SK-N-SH (cell line): ENCODE measurements at regions not wholly inside any gene's neighbourhood (a gene's known extent, or its start where the extent isn't known, plus 50 kb on each side); places are given as distances from the start of the nearest gene placed in this dataset.

Experiments used
- CTCF ChIA-PET: fragments of 300-600, 350-600 bp; formaldehyde crosslinking; extraction: SDS; loops from one replicate; lab custom pipeline; 2021; lab: Yijun Ruan, JAX
- POLR2A ChIA-PET: fragments of 350-600 bp; sonication (Branson Sonifier 250); formaldehyde crosslinking; extraction: SDS; loops from one replicate; lab custom pipeline; 2020; ENCODE audit warnings: antibody characterized with exemption, inconsistent platforms; lab: Yijun Ruan, JAX
- DNase-seq: peaks from one replicate; pipeline ENCODE4 v3.0.0; 2012
- H2AFZ ChIP-seq: fragments of 200-600 bp; sonication (generic); 2 replicates; pipeline ENCODE4 v1.8.1; 2016; ENCODE audit warnings: antibody characterized with exemption, mild to moderate bottlenecking, low read depth
- H3F3A ChIP-seq: fragments of 200-600 bp; sonication (generic); replicated peaks from 2 replicates; pipeline ENCODE3; 2016; ENCODE audit warnings: antibody characterized with exemption, mild to moderate bottlenecking; ENCODE audit not compliant: insufficient read depth
- H3K27ac ChIP-seq, 2 experiments: fragments of 200-500 bp in 1 of 2; fragments of 200-600 bp in 1 of 2; sonication (Bioruptor generic) in 1 of 2; sonication (generic), shearing (Covaris generic) in 1 of 2; 2 replicates each; pipeline versions ENCODE4 v1.5.1 to v1.6.1; 2014 to 2016; ENCODE audit warnings: low read depth in 2 of 2, inconsistent platforms in 1 of 2, low read length in 1 of 2, mild to moderate bottlenecking in 1 of 2, mixed read lengths in 1 of 2
- H3K27me3 ChIP-seq: fragments of 200-600 bp; sonication (generic), shearing (Covaris generic); 2 replicates; pipeline ENCODE4 v1.6.1; 2016; ENCODE audit warnings: mixed run types; ENCODE audit not compliant: insufficient read depth
- H3K36me3 ChIP-seq, 2 experiments: fragments of 200-500 bp in 1 of 2; fragments of 200-600 bp in 1 of 2; sonication (Bioruptor generic) in 1 of 2; sonication (generic) in 1 of 2; replicated peaks in 1 of 2; 2 replicates each; pipeline versions ENCODE3 to v1.5.1; 2014 to 2016; ENCODE audit warnings: low read length in 1 of 2, mild to moderate bottlenecking in 1 of 2; ENCODE audit not compliant: insufficient read depth in 2 of 2, control insufficient read depth in 1 of 2
- H3K4me1 ChIP-seq, 2 experiments: fragments of 200-500 bp in 1 of 2; fragments of 200-600 bp in 1 of 2; sonication (Bioruptor generic) in 1 of 2; sonication (generic), shearing (Covaris generic) in 1 of 2; 2 replicates each; pipeline versions ENCODE4 v1.5.1 to v1.6.1; 2014 to 2016; ENCODE audit warnings: low read depth in 1 of 2, low read length in 1 of 2, mixed run types in 1 of 2; ENCODE audit not compliant: insufficient read depth in 2 of 2, control insufficient read depth in 1 of 2
- H3K4me2 ChIP-seq: fragments of 200-600 bp; sonication (generic), shearing (Covaris generic); 2 replicates; pipeline ENCODE4 v1.6.1; 2017; ENCODE audit warnings: mixed run types
- H3K4me3 ChIP-seq, 2 experiments: fragments of 200-500 bp in 1 of 2; fragments of 200-600 bp in 1 of 2; sonication (Bioruptor generic) in 1 of 2; sonication (generic), shearing (Covaris generic) in 1 of 2; 2 replicates each; pipeline versions ENCODE4 v1.5.1 to v1.8.1; 2014 to 2016; ENCODE audit warnings: low read depth in 2 of 2, inconsistent platforms in 1 of 2, low read length in 1 of 2, mild to moderate bottlenecking in 1 of 2, mixed read lengths in 1 of 2, moderate library complexity in 1 of 2
- H3K79me2 ChIP-seq: fragments of 200-600 bp; sonication (generic); 2 replicates; pipeline ENCODE4 v1.8.1; 2017; ENCODE audit warnings: mild to moderate bottlenecking; ENCODE audit not compliant: insufficient read depth
- H3K9ac ChIP-seq: fragments of 200-600 bp; sonication (generic); 2 replicates; pipeline ENCODE4 v1.6.1; 2017; ENCODE audit warnings: mixed run types
- H3K9me2 ChIP-seq: fragments of 200-600 bp; sonication (generic); 2 replicates; pipeline ENCODE4 v1.6.1; 2017; ENCODE audit warnings: mixed run types
- H3K9me3 ChIP-seq: fragments of 200-600 bp; sonication (generic); 2 replicates; pipeline ENCODE4 v1.6.1; 2017; ENCODE audit warnings: mixed run types, mild to moderate bottlenecking, moderate library complexity
- H4K20me1 ChIP-seq: fragments of 200-600 bp; sonication (generic); 2 replicates; pipeline ENCODE4 v1.6.1; 2017; ENCODE audit warnings: mild to moderate bottlenecking, mixed run types; ENCODE audit not compliant: insufficient read depth
- EP300 ChIP-seq, 2 experiments: IDR thresholded peaks; 2 replicates each; pipeline versions ENCODE4 v1.4.0 to v1.6.1; 2012; ENCODE audit warnings: borderline replicate concordance in 1 of 2, low read depth in 1 of 2, low read length in 1 of 2
- EZH2phosphoT487 ChIP-seq: fragments of 200-600 bp; sonication (generic); IDR thresholded peaks from 2 replicates; pipeline ENCODE4 v1.6.1; 2017; ENCODE audit warnings: low read depth, mixed run types, mild to moderate bottlenecking, antibody characterized with exemption, moderate library complexity, borderline replicate concordance
- GABPA ChIP-seq: IDR thresholded peaks from 2 replicates; pipeline ENCODE4 v1.4.0; 2012; ENCODE audit warnings: low read depth, mild to moderate bottlenecking
- JUND ChIP-seq: IDR thresholded peaks from 2 replicates; pipeline ENCODE4 v1.4.0; 2012
- MXI1 ChIP-seq: IDR thresholded peaks from 2 replicates; pipeline ENCODE4 v1.6.1; 2012; ENCODE audit warnings: mild to moderate bottlenecking, low read depth, low read length, improper control_type of control experiment
- NRF1 ChIP-seq: IDR thresholded peaks from 2 replicates; pipeline ENCODE4 v1.6.1; 2012; ENCODE audit warnings: low read depth, mild to moderate bottlenecking, low read length
- RFX5 ChIP-seq: IDR thresholded peaks from 2 replicates; pipeline ENCODE4 v1.6.1; 2012; ENCODE audit warnings: mild to moderate bottlenecking, improper control_type of control experiment, low read length
- WGBS: methylation state at CpG from one replicate; pipeline ENCODE4 v1.1.6; 2017; ENCODE audit warnings: low lambda C conversion rate; 5-methylcytosine and 5-hydroxymethylcytosine counted together
- TF ChIP-seq, protein P1 (sequence below): IDR thresholded peaks from 2 replicates; pipeline ENCODE4 v1.4.0; 2012; ENCODE audit warnings: low read depth, borderline replicate concordance
- TF ChIP-seq, protein P2 (sequence below): fragments of 200-600 bp; sonication (generic); IDR thresholded peaks from 2 replicates; pipeline ENCODE4 v1.6.1; 2017; ENCODE audit warnings: antibody characterized with exemption, mild to moderate bottlenecking, moderate library complexity
- TF ChIP-seq, protein P3 (sequence below): fragments of 150-350 bp; IDR thresholded peaks from 2 replicates; pipeline ENCODE4 v1.6.1; 2017; ENCODE audit warnings: antibody characterized with exemption, low read length, low read depth, borderline replicate concordance

DNA sequence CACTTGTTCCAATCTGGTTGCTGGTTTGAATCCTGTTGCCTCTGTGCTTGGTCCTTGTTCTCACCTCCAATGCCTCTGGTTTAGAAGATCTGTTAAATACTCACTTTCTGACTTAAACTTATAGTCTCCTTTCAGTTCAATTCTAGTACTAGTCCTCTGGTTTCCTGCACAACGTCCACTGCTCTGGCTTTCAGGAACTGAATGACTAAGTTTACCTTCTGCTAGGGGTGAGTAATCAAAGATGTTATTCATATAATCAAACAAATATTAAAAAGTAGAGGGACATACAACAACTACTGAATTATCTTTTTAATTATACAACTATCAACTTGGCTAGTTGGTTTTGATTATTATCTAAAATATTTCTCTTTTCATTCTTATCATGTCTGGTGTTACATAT lies 496.4 kb upstream of the TOM1L1 start:
- Histone ChIP-seq H3K9ac (no peak overlapping the region), H3K4me3 (no peak overlapping the region), H3K27ac (no peak overlapping the region), H3K4me1 (peaks cover 0 to 4% of the 10 kb centered on the region in 2 experiments; a peak in 2 of 4 replicates), H2AFZ (no peak overlapping the region), H3K79me2 (no peaks in the 10 kb centered on the region), H4K20me1 (no peaks in the 10 kb centered on the region), H3F3A (no peaks in the 10 kb centered on the region), H3K9me3 (no peaks in the 10 kb centered on the region; the same call in 1 of the 2 replicates), H3K4me2 (no peak overlapping the region), H3K36me3 (no peaks in the 10 kb centered on the region), H3K9me2 (no peaks in the 10 kb centered on the region), H3K27me3 (no peaks in the 10 kb centered on the region)
- no peak for TF ChIP-seq GABPA
- no peak for TF ChIP-seq MXI1
- DNase-seq: no peak
- 6% methylated on average over 1 of the region's 1 CpG for WGBS
- POLR2A ChIA-PET: no interaction called here
- CTCF ChIA-PET: no interaction called here

DNA sequence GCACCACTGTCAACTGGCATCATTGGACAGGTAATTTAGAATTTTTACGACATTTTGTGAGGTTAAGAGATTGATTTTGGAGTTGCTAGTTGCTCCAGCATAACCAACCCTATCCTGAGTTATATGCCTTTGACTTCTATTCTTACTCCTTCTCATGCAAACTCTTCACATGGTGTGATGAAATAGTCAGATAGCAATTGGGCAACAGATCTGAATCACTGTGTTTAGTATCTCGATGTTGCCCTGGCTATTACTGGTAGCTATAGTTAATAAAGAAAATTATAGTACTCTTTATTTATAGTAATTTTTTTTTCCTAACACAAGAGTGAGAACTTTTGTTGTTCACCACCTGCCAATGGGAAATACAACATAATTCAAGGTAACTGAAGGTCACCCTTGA lies 494.8 kb upstream of the TOM1L1 start:
- 10% methylated on average over 2 of the region's 2 CpGs for WGBS
- peaks cover 0 to 6% of the 10 kb centered on the region in 2 experiments; a peak in 2 of 4 replicates for H3K4me1 ChIP-seq
- H3K4me2 ChIP-seq: no peak overlapping the region
- no peak overlapping the region for H3K9ac ChIP-seq
- ChIA-PET CTCF (no interaction called here), POLR2A (no interaction called here)
- H3F3A ChIP-seq: no peaks in the 10 kb centered on the region
- no peak for DNase-seq
- H3K36me3 ChIP-seq: no peaks in the 10 kb centered on the region
- H3K4me3 ChIP-seq: no peak overlapping the region
- no peak overlapping the region for H2AFZ ChIP-seq
- H3K27ac ChIP-seq: no peak overlapping the region
- no peaks in the 10 kb centered on the region for H3K79me2 ChIP-seq
- no peaks in the 10 kb centered on the region for H4K20me1 ChIP-seq
- H3K9me2 ChIP-seq: no peaks in the 10 kb centered on the region
- TF ChIP-seq, protein P1, sequence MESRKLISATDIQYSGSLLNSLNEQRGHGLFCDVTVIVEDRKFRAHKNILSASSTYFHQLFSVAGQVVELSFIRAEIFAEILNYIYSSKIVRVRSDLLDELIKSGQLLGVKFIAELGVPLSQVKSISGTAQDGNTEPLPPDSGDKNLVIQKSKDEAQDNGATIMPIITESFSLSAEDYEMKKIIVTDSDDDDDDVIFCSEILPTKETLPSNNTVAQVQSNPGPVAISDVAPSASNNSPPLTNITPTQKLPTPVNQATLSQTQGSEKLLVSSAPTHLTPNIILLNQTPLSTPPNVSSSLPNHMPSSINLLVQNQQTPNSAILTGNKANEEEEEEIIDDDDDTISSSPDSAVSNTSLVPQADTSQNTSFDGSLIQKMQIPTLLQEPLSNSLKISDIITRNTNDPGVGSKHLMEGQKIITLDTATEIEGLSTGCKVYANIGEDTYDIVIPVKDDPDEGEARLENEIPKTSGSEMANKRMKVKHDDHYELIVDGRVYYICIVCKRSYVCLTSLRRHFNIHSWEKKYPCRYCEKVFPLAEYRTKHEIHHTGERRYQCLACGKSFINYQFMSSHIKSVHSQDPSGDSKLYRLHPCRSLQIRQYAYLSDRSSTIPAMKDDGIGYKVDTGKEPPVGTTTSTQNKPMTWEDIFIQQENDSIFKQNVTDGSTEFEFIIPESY: no peak
- no peaks in the 10 kb centered on the region for H3K27me3 ChIP-seq
- H3K9me3 ChIP-seq: no peaks in the 10 kb centered on the region; the same call in 1 of the 2 replicates

DNA sequence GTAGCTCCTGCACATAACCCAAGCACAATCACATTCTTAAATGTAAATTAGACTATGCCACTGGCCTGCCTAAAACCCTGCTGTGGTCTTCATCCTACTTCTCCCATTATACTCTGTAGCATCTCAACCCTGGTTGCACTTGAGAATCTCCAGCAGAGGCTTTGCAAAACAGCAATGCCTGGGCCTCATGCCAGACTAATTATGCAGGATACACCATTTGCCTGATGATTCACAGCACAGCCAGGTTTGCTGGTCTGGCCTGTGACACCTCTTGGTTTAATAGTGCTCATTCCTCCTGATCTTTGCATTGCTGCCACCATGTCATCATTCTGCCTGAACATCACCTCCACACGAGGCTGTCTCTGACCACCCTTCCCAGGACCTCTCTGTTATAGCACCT lies 491.9 kb upstream of the TOM1L1 start:
- H4K20me1 ChIP-seq: no peaks in the 10 kb centered on the region
- 0% methylated on average over 1 of the region's 1 CpG for WGBS
- H3K79me2 ChIP-seq: no peaks in the 10 kb centered on the region
- H3K4me2 ChIP-seq: no peak overlapping the region
- no peaks in the 10 kb centered on the region for H3K27me3 ChIP-seq
- CTCF ChIA-PET: interaction anchor here (1.9 kb wide), 1 partner anchor 18 kb away, joined by 7 read pairs; no protein-coding TSS in a partner anchor
- H3K9me2 ChIP-seq: no peaks in the 10 kb centered on the region
- H3K36me3 ChIP-seq: no peaks in the 10 kb centered on the region
- H3K27ac ChIP-seq: no peak overlapping the region
- no peak overlapping the region for H3K9ac ChIP-seq
- no peaks in the 10 kb centered on the region; the same call in 1 of the 2 replicates for H3K9me3 ChIP-seq
- no peak overlapping the region for H3K4me3 ChIP-seq
- no peak for DNase-seq
- H3F3A ChIP-seq: no peaks in the 10 kb centered on the region
- POLR2A ChIA-PET: no interaction called here
- no peak for TF ChIP-seq RFX5
- TF ChIP-seq, protein P2, sequence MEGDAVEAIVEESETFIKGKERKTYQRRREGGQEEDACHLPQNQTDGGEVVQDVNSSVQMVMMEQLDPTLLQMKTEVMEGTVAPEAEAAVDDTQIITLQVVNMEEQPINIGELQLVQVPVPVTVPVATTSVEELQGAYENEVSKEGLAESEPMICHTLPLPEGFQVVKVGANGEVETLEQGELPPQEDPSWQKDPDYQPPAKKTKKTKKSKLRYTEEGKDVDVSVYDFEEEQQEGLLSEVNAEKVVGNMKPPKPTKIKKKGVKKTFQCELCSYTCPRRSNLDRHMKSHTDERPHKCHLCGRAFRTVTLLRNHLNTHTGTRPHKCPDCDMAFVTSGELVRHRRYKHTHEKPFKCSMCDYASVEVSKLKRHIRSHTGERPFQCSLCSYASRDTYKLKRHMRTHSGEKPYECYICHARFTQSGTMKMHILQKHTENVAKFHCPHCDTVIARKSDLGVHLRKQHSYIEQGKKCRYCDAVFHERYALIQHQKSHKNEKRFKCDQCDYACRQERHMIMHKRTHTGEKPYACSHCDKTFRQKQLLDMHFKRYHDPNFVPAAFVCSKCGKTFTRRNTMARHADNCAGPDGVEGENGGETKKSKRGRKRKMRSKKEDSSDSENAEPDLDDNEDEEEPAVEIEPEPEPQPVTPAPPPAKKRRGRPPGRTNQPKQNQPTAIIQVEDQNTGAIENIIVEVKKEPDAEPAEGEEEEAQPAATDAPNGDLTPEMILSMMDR: no peak
- no peak for TF ChIP-seq EP300 (IDR thresholded peaks at IDR 0.05; ENCODE audit: borderline replicate concordance in 1 of 2, low read depth in 1 of 2, low read length in 1 of 2)
- TF ChIP-seq, protein P3, sequence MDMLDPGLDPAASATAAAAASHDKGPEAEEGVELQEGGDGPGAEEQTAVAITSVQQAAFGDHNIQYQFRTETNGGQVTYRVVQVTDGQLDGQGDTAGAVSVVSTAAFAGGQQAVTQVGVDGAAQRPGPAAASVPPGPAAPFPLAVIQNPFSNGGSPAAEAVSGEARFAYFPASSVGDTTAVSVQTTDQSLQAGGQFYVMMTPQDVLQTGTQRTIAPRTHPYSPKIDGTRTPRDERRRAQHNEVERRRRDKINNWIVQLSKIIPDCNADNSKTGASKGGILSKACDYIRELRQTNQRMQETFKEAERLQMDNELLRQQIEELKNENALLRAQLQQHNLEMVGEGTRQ: no peak
- no peak for TF ChIP-seq JUND
- no peak for TF ChIP-seq EZH2phosphoT487
- TF ChIP-seq NRF1: no peak
- no peak for TF ChIP-seq MXI1
- no peak overlapping the region for H2AFZ ChIP-seq
- peaks cover 0 to 6% of the 10 kb centered on the region in 2 experiments; a peak in 2 of 4 replicates for H3K4me1 ChIP-seq
